Osteoblast (primary cell): ENCODE measurements at regions not wholly inside any gene's neighbourhood (a gene's known extent, or its start where the extent isn't known, plus 50 kb on each side); places are given as distances from the start of the nearest gene placed in this dataset.

Source experiments
- DNase-seq: peaks from one replicate; pipeline ENCODE4 v3.0.0; 2011; ENCODE audit warnings: low spot score, mixed read lengths; ENCODE audit not compliant: insufficient read length; ENCODE audit errors: missing footprints
- H2AFZ ChIP-seq: 2 replicates; pipeline ENCODE4 v1.6.0; 2011; ENCODE audit warnings: mild to moderate bottlenecking, low read length
- H3K27ac ChIP-seq: 2 replicates; pipeline ENCODE4 v1.5.1; 2011; ENCODE audit warnings: mild to moderate bottlenecking, low read depth, low read length, moderate library complexity
- H3K27me3 ChIP-seq: 2 replicates; pipeline ENCODE4 v1.6.0; 2012; ENCODE audit warnings: mild to moderate bottlenecking, control low read depth, inconsistent platforms, low read length, moderate library complexity; ENCODE audit not compliant: insufficient read depth
- H3K36me3 ChIP-seq: 2 replicates; pipeline ENCODE4 v1.5.1; 2011; ENCODE audit warnings: mild to moderate bottlenecking, low read length, control low read depth, moderate library complexity; ENCODE audit not compliant: insufficient read depth
- H3K4me1 ChIP-seq: 2 replicates; pipeline ENCODE4 v1.5.1; 2011; ENCODE audit warnings: mild to moderate bottlenecking, low read length, control low read depth, moderate library complexity; ENCODE audit not compliant: insufficient read depth
- H3K4me2 ChIP-seq: 2 replicates; pipeline ENCODE4 v1.6.0; 2011; ENCODE audit warnings: mild to moderate bottlenecking, low read length; ENCODE audit not compliant: insufficient read depth
- H3K4me3 ChIP-seq: fragments of 200-600 bp; sonication (generic); 3 replicates; pipeline ENCODE4 v1.5.1; 2012; ENCODE audit warnings: mild to moderate bottlenecking, low read length, inconsistent platforms; ENCODE audit not compliant: insufficient read depth
- H3K79me2 ChIP-seq: 2 replicates; pipeline ENCODE4 v1.6.0; 2012; ENCODE audit warnings: mild to moderate bottlenecking, low read length, control low read depth, inconsistent platforms; ENCODE audit not compliant: insufficient read depth
- H3K9me3 ChIP-seq: 2 replicates; pipeline ENCODE4 v1.5.1; 2011; ENCODE audit warnings: low read depth, low read length, control low read depth
- H4K20me1 ChIP-seq: 2 replicates; pipeline ENCODE4 v1.6.0; 2012; ENCODE audit warnings: mild to moderate bottlenecking, low read length, control low read depth; ENCODE audit not compliant: insufficient read depth
- TF ChIP-seq, protein P1 (sequence below): IDR thresholded peaks from 2 replicates; pipeline ENCODE4 v1.5.1; 2011; ENCODE audit warnings: mild to moderate bottlenecking, low read depth, low read length, moderate library complexity; ENCODE audit errors: extremely low read depth

DNA sequence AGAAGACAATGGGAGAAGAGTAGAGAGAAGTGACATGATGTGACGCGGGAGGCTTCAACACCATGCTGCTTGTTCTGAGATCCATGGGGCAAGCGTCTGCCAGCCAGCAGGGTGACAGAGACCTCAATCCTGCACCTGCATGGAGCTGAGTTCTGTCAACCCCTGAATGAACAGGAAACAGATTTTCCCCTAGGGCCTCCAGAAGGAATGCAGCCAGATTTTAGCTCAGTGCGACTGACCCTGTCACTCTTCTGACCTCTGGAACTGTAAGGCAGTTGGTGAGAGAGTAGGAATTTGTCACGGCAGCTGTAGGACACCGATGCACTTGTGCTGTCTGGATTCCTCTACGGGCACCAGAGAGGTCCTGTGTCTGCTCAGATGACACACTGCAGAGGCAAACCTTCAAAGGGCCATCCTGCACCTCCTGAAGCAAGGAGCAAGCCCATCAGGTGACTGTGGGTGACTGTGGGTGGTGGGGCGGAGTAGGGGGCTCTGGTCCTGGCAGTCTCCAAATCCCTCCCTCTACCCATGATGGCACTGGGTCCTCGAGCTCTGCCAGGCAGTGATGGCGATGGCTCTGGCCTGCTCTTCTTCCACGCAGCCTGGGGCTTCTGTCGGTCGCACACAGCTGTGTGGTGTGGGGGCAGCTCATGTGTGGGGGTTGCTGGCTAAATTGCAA lies 194.3 kb upstream of the TWIST2 start:
- no peaks in the 10 kb centered on the region for H3K4me1 ChIP-seq
- DNase-seq = no peak
- TF ChIP-seq, protein P1, sequence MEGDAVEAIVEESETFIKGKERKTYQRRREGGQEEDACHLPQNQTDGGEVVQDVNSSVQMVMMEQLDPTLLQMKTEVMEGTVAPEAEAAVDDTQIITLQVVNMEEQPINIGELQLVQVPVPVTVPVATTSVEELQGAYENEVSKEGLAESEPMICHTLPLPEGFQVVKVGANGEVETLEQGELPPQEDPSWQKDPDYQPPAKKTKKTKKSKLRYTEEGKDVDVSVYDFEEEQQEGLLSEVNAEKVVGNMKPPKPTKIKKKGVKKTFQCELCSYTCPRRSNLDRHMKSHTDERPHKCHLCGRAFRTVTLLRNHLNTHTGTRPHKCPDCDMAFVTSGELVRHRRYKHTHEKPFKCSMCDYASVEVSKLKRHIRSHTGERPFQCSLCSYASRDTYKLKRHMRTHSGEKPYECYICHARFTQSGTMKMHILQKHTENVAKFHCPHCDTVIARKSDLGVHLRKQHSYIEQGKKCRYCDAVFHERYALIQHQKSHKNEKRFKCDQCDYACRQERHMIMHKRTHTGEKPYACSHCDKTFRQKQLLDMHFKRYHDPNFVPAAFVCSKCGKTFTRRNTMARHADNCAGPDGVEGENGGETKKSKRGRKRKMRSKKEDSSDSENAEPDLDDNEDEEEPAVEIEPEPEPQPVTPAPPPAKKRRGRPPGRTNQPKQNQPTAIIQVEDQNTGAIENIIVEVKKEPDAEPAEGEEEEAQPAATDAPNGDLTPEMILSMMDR = no peak

DNA sequence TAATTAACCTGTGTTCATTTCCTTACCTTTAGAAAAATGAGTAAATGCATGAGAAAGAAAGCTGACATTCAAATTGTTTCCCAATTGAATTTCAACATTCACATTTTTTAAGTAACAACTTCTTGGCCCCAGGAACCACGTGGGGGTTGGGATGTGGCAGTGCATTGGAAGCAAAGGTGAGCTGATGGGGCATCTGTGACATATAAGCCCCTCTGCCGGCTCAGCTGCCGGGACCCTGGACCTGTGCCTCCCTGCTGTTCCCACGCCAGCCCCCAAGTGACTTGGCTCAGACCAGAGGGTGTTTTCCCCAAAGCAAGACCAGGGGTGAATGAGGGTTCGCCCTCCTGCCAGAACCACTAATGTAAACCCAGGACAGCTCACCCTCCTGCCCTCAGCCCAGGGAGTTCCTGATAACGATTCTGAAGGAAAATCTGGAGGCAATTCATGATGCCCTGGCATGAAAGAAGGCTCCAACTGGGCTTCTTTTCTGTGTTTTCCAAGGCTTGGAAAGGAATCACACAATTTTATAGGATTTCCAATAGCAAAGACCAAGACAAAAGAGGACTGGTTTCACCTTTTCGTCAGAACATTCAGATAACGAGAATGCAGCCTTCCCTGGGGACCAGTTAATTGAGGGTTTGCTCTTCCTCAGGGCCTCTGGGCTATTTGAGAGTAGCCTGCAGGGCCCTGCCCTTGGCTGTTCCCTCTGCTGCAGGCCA lies 193.2 kb upstream of the TWIST2 start:
- H3K4me2 ChIP-seq = no peak overlapping the region
- DNase-seq = peak; percentile 34
- TF ChIP-seq, protein P1 = no peak
- H3K4me3 ChIP-seq = no peak overlapping the region
- no peak overlapping the region for H2AFZ ChIP-seq
- H3K4me1 ChIP-seq = no peaks in the 10 kb centered on the region
- no peaks in the 10 kb centered on the region for H4K20me1 ChIP-seq
- H3K9me3 ChIP-seq = no peaks in the 10 kb centered on the region
- H3K36me3 ChIP-seq = no peaks in the 10 kb centered on the region
- no peak overlapping the region for H3K27ac ChIP-seq
- H3K79me2 ChIP-seq = no peaks in the 10 kb centered on the region
- peaks cover 16% of the 10 kb centered on the region for H3K27me3 ChIP-seq

More for the DNA sequence above, 194.3 kb upstream of the TWIST2 start:
- no peak overlapping the region for H2AFZ ChIP-seq
- H3K27me3 ChIP-seq = peaks cover 19% of the 10 kb centered on the region
- H3K79me2 ChIP-seq = no peaks in the 10 kb centered on the region
- H4K20me1 ChIP-seq = no peaks in the 10 kb centered on the region
- no peak overlapping the region for H3K4me2 ChIP-seq
- H3K27ac ChIP-seq = no peak overlapping the region
- H3K9me3 ChIP-seq = no peaks in the 10 kb centered on the region
- no peak overlapping the region for H3K4me3 ChIP-seq
- no peaks in the 10 kb centered on the region for H3K36me3 ChIP-seq

DNA sequence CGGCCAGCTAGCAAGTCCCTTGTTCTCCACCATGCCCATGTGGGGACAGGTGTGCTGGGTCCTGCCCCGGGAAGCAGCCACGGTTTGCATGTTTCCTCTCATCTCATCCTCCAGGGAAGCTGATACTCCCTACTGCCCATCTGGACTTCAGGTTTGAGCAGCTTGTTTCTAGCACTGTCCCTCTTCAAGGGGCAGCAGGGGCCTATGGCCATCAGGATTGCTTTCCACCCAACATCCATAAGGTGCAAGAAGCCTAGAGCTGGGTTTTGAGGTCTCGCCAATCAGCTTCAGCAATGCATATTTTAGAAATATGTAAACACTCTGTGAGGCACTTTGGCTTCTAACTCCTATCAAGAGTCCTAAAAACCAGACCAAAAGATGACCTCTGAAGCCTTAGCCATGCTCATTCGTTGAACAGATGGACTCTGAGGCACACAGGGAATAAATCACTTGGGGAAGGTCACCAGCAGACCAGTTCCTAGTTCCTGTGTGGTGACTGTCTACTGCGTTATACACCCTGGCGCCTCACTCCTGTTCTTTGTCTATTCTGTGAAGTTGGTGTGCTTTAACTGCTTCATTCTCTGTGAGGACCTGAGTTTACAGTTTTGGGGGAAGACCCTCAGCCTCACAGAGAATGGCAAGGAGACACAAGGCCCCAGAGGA lies 192.6 kb upstream of the TWIST2 start:
- Histone ChIP-seq H3K79me2 (no peaks in the 10 kb centered on the region), H3K4me1 (no peaks in the 10 kb centered on the region), H2AFZ (no peak overlapping the region), H3K9me3 (no peaks in the 10 kb centered on the region), H3K4me3 (no peak overlapping the region), H4K20me1 (no peaks in the 10 kb centered on the region), H3K36me3 (no peaks in the 10 kb centered on the region), H3K27me3 (peaks cover 10% of the 10 kb centered on the region), H3K4me2 (no peak overlapping the region), H3K27ac (no peak overlapping the region)
- DNase-seq = no peak
- TF ChIP-seq, protein P1 = no peak
